ENCODE measurements at regions not wholly inside any gene's neighbourhood (a gene's known extent, or its start where the extent isn't known, plus 50 kb on each side); places are given as distances from the start of the nearest gene placed in this dataset. TPM values are rescaled to one million over a fixed set of nuclear protein-coding genes. Genes with fewer than 3 reads are reported as not detected.

- H3K79me2 ChIP-seq, result no peaks in the 10 kb centered on the region
- no peak for TF ChIP-seq EZH2 (IDR thresholded peaks at IDR 0.05; ENCODE audit: borderline replicate concordance)
- TF ChIP-seq CTCF (IDR thresholded peaks at IDR 0.05; ENCODE audit: poor library complexity), result no peak
- no peak for TF ChIP-seq EZH2phosphoT487 (IDR thresholded peaks at IDR 0.05; ENCODE audit: low read depth, severe bottlenecking, unreplicated experiment)
- no peak overlapping the region for H2AFZ ChIP-seq
- DNase-seq (ENCODE audit: low spot score), result no peak
- WGBS (ENCODE audit: low lambda C conversion rate, missing lambda C conversion rate), result 79% methylated on average over 7 of the region's 7 CpGs
- no peak overlapping the region for H3K4me3 ChIP-seq
- no peaks in the 10 kb centered on the region for H4K20me1 ChIP-seq (ENCODE audit: insufficient read depth, poor library complexity, severe bottlenecking)
- no peaks in the 10 kb centered on the region for H3K36me3 ChIP-seq (replicated peaks; ENCODE audit: insufficient read depth, low read depth)
- no peak overlapping the region for H3K27ac ChIP-seq
- no peaks in the 10 kb centered on the region for H3K9me2 ChIP-seq (replicated peaks; ENCODE audit: insufficient read depth)
- H3K9me3 ChIP-seq (ENCODE audit: low read depth), result no peaks in the 10 kb centered on the region
- no peak overlapping the region for H3K4me2 ChIP-seq
- no peaks in the 10 kb centered on the region for H3K27me3 ChIP-seq
- H3K4me1 ChIP-seq (ENCODE audit: insufficient read depth), result no peaks in the 10 kb centered on the region
Observed at GRCh38 chr3:107325446-107325845, 51.8 kb upstream of the CCDC54 start.

Small RNAs in the stretch of these regions (small RNA-seq; reads per million reads assigned to genes)
- gene MTCO1P35, result not detected
- not detected for gene MTND6P6
- gene RF00019, result not detected
- gene RNU6-1308P, result not detected
